Activated naive CD8-positive, alpha-beta T cell treated with anti-CD3 and anti-CD28 coated beads, Interleukin-2, amount 50 U/mL, for 24 hours (primary cell): ENCODE measurements at regions not wholly inside any gene's neighbourhood (a gene's known extent, or its start where the extent isn't known, plus 50 kb on each side); places are given as distances from the start of the nearest gene placed in this dataset.
"Not testable (repeated sequence)": the region's sequence is repeated elsewhere in the genome, so short reads cannot be mapped to it uniquely, and the experiment has no call there.

Experiments
- ATAC-seq: fragments of 150-1000 bp; cut with Tn5 transposase; one replicate; pipeline ENCODE4 v1.10.0; 2021
- DNase-seq: peaks from one replicate; pipeline ENCODE4 v3.0.0; 2021
- H3K27ac Mint-ChIP-seq: one replicate; pipeline ENCODE4 v1.8.0; 2021; ENCODE audit warnings: mild to moderate bottlenecking, mixed read lengths
- H3K27me3 Mint-ChIP-seq: one replicate; pipeline ENCODE4 v1.8.0; 2021; ENCODE audit warnings: mixed read lengths
- H3K36me3 Mint-ChIP-seq: one replicate; pipeline ENCODE4 v1.8.0; 2021; ENCODE audit warnings: low read depth, mixed read lengths
- H3K4me1 Mint-ChIP-seq: one replicate; pipeline ENCODE4 v1.8.0; 2021; ENCODE audit warnings: mixed read lengths
- H3K4me3 Mint-ChIP-seq: one replicate; pipeline ENCODE4 v1.8.0; 2021; ENCODE audit warnings: mild to moderate bottlenecking, moderate library complexity, mixed read lengths
- H3K9me3 Mint-ChIP-seq: one replicate; pipeline ENCODE4 v1.8.0; 2021; ENCODE audit warnings: mixed read lengths

DNA sequence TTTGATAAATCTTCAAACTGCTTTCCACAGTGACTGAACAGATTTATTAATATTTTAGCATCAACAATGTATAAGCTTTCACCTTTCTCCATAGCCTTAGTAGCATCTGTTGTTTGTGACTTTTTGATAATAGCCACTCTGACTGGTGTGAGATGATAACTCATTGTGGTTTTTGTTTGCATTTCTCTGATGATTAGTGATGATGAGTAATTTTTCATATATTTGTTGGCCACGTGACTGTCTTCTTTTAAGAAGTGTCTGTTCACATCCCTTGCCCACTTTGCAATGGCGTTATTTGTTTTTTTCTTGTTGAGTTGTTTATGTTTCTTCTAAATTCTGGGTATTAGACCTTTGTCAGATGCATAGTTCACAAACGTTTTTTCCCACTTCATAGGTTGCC is 952.9 kb downstream of the TRIB2 start:
- no peak overlapping the region for H3K4me3 Mint-ChIP-seq

DNA sequence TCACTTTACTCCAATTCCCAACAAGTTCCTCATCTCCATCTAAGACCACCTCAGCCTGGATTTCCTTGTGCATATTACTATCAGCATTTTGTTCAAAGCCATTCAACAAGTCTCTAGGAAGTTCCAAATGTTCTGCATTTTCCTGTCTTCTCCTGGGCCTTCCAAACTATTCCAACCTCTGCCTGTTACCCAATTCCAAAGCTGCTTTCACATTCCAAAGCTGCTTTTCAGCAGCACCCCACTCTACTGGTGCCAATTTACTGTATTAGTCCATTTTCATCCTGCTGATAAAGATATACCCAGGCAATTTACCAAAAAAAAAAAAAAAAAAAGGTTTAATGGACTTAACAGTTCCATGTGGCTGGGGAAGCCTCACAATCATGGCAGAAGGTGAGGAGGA is 957.1 kb downstream of the TRIB2 start:
- not testable (repeated sequence) for H3K27me3 Mint-ChIP-seq, DNase-seq, H3K4me3 Mint-ChIP-seq, H3K27ac Mint-ChIP-seq, ATAC-seq, H3K36me3 Mint-ChIP-seq, H3K4me1 Mint-ChIP-seq
- H3K9me3 Mint-ChIP-seq: peaks cover 15% of the 10 kb centered on the region

More for the DNA sequence above, 952.9 kb downstream of the TRIB2 start:
- Mint-ChIP-seq H3K27me3 (no peaks in the 10 kb centered on the region), H3K9me3 (peaks cover 18% of the 10 kb centered on the region), H3K4me1 (no peaks in the 10 kb centered on the region), H3K36me3 (no peaks in the 10 kb centered on the region), H3K27ac (no peak overlapping the region)
- DNase-seq (no peak), ATAC-seq (no peak)

DNA sequence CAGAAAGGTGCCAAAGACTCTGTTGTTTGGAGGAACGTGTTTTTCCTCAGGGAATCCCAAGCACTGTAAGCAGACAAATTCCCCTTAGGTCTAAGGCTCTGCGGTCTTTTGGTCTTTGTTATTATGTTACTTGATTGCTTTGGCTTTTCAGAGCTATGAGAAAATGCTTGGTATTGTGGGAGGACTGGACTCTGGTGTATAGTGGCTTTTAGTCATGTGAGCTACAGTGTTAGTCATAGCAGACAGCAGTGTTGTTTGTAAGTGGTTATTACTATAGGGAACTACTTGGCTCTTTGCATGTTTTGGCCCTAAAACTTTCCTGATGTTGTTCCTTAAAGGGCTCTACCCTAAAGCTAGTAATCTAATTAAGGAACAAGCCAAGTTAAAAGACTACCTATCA is 956.2 kb upstream of the LRATD1 start:
- DNase-seq (no peak), ATAC-seq (no peak)
- H3K4me3 Mint-ChIP-seq: no peak overlapping the region
- H3K4me1 Mint-ChIP-seq: no peaks in the 10 kb centered on the region
- no peaks in the 10 kb centered on the region for H3K27me3 Mint-ChIP-seq
- H3K9me3 Mint-ChIP-seq: peaks cover 11% of the 10 kb centered on the region
- no peak overlapping the region for H3K27ac Mint-ChIP-seq
- no peaks in the 10 kb centered on the region for H3K36me3 Mint-ChIP-seq

DNA sequence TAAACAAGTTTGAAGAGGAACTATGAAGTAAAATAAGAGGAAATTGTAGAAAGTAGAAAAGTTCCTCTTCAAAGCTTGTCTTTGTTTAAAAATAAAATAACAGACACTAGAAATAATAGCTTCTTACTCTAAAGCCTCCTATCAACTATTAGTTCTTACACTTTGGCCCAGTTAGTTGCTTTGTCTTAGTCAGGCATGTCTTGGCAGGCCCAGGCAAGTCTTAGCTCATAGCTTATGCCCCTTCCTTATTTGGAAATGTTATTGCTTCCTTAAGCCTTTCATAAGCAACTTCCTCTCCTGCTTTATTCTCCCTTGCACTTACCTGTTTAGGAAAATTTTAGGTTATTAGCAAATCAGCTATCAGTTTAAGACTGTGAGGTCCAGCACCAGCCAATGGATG is 950.6 kb upstream of the LRATD1 start:
- no peak for ATAC-seq
- no peak for DNase-seq
- no peaks in the 10 kb centered on the region for H3K4me1 Mint-ChIP-seq
- no peaks in the 10 kb centered on the region for H3K27me3 Mint-ChIP-seq
- H3K4me3 Mint-ChIP-seq: no peak overlapping the region
- H3K36me3 Mint-ChIP-seq: no peaks in the 10 kb centered on the region
- peaks cover 7% of the 10 kb centered on the region for H3K9me3 Mint-ChIP-seq
- no peak overlapping the region for H3K27ac Mint-ChIP-seq

DNA sequence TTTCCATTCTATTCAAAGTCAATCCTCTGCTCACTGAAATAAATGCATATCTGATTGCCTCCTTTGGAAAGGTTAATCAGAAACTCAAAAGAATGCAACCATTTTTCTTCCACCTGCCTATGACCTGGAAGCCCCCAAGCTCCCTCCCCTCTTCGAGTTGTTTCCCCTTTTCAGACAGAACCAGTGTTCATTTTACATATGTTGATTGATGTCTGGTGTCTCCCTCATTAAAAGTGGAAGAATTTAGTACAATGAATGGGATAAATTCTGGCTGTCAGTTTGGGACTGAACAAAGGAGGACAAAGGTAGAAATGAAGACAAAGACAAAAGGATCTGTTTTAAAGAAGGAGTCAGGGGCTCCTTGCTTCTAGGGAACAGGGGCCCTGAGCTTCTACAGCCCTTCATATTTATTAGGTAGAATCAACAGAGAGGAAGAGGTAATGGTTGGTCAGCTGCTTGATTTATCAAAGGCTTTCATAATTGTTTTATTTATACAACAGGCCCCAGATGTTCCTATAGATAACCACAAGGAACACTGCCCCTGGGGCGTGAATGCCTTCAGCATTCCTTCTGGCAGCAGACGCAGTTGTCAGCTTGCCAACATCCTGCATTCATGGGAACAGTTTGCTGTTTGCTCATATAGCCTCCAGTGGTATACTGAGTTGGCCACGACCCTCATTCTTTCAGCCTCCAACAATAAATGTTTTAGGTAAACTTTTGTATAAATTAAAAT is 949.8 kb upstream of the LRATD1 start:
- DNase-seq (no peak), ATAC-seq (no peak)
- peaks cover 7% of the 10 kb centered on the region for H3K9me3 Mint-ChIP-seq
- no peak overlapping the region for H3K27ac Mint-ChIP-seq
- no peak overlapping the region for H3K4me3 Mint-ChIP-seq
- H3K27me3 Mint-ChIP-seq: no peaks in the 10 kb centered on the region
- H3K36me3 Mint-ChIP-seq: no peaks in the 10 kb centered on the region
- H3K4me1 Mint-ChIP-seq: no peaks in the 10 kb centered on the region

DNA sequence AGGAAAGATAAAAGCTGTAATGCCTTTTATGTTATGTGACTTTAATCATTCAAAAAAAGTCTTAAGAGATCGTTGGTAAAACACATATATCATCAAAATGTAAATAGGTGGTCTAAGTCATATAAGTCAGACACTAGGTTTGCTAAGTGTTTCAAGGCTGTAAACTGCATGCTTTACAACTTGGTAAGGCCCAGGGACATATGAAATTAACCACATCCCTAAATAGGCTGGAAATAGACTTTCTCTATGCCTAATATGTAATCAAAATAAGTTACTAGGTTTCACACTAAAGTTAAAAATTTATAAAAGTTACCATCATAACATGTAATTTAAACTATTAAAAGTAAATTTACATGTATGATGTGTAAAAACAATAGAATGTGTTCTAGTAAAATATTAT is 946.3 kb upstream of the LRATD1 start:
- Mint-ChIP-seq H3K4me3 (no peak overlapping the region), H3K4me1 (no peaks in the 10 kb centered on the region), H3K9me3 (peaks cover 15% of the 10 kb centered on the region), H3K36me3 (no peaks in the 10 kb centered on the region), H3K27me3 (no peaks in the 10 kb centered on the region), H3K27ac (no peak overlapping the region)
- ATAC-seq (no peak), DNase-seq (no peak)

DNA sequence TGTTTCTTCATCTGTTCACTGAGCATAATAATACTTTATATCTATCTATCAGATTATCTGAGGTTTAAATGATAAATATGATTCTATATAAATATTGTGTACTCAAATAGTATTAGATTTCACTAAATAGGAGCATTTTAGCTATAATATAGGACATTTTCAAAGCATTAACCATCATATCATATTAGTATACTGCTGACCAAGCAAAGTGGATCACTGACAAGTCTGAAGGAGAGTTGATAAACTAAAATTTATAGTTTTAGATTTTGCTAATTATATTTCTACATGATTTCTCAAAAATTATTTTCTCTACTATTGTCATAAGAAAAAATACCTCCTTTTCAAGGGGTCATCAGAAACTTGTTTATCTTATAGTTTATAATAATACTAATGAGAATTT is 937.8 kb upstream of the LRATD1 start:
- ATAC-seq (no peak), DNase-seq (no peak)
- no peak overlapping the region for H3K27ac Mint-ChIP-seq
- no peak overlapping the region for H3K4me3 Mint-ChIP-seq
- H3K36me3 Mint-ChIP-seq: no peaks in the 10 kb centered on the region
- no peaks in the 10 kb centered on the region for H3K27me3 Mint-ChIP-seq
- H3K9me3 Mint-ChIP-seq: peaks cover 23% of the 10 kb centered on the region
- H3K4me1 Mint-ChIP-seq: no peaks in the 10 kb centered on the region

DNA sequence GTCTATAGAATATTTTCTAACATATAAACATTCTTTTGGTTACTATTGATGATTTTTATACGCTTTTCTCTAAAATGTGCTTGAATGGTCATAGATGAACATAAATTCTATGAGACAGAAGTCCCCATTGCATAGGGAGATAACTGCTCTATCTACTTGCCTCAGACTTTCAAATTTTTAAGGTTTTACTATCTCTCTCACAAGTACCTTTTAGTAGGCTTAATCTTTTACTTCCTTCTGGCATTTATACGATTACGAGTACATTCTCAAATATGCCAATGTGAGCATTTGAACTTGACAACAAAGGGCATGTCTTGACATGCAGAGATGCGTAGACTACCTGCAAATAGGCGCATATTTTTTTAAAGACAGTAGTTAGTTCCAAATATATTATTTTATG is 935.9 kb upstream of the LRATD1 start:
- Mint-ChIP-seq H3K36me3 (no peaks in the 10 kb centered on the region), H3K9me3 (peaks cover 23% of the 10 kb centered on the region), H3K27ac (no peak overlapping the region), H3K27me3 (no peaks in the 10 kb centered on the region), H3K4me3 (no peak overlapping the region), H3K4me1 (no peaks in the 10 kb centered on the region)
- no peak for DNase-seq
- no peak for ATAC-seq

DNA sequence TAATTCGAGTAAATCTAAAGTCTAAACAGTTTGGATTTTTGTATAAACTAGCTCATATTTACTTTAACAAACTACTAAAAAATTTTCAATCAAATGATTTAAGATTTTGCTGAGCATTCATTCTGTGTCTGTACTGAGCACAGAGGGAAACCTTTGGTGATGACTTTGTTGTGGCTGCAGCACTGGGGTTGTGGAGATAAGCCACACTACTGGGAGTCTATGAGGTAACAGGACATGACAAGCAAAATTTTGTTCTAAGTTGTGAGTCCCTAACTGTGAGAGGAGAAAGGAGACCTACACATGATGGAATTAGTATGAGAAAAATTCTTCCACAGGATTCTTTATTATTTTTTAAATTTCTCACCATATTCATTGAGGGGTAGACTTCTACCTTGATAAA is 933.7 kb upstream of the LRATD1 start:
- ATAC-seq: no peak
- Mint-ChIP-seq H3K4me1 (no peaks in the 10 kb centered on the region), H3K27me3 (no peaks in the 10 kb centered on the region), H3K27ac (no peak overlapping the region), H3K9me3 (peaks cover 12% of the 10 kb centered on the region), H3K4me3 (no peak overlapping the region), H3K36me3 (no peaks in the 10 kb centered on the region)
- DNase-seq: no peak

DNA sequence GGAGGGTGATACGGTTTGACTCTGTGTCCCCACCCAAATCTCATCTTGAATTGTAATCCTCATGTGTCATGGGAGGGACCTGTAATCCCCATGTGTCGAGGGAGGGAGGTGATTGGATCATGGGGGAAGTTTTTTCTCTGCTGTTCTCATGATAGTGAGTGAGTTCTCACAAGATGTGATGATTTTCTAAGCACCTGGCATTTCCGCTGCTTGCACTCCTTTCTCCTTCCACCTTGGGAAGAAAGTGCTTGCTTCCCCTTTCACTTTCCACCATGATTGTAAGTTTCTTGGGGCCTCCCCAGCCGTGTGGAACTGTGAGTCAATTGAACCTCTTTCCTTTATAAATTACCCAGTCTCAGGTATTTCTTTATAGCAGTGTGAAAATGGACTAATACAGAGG is 932.6 kb upstream of the LRATD1 start:
- H3K36me3 Mint-ChIP-seq, H3K27me3 Mint-ChIP-seq, DNase-seq, H3K4me1 Mint-ChIP-seq, H3K27ac Mint-ChIP-seq, H3K4me3 Mint-ChIP-seq, ATAC-seq: not testable (repeated sequence)
- H3K9me3 Mint-ChIP-seq: peaks cover 12% of the 10 kb centered on the region

DNA sequence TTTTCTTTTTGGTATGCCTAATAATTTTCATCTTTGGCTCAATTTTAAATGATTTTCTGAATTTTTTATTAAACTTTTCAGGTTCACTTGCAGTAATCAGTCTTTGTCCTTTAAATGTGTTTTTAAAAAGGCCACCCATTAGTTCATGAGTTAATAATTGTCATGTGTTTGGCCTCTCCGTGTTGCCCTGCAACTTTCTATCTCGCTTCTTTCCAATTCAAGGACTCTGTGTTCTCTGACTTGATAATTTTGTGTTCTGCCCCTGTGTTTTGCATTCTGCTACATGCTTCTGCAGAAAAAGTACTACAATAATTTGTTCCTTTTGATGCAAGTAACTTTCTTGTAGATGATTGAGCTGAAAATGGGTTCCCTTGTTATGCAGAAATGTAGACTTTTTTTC is 921.4 kb upstream of the LRATD1 start:
- Mint-ChIP-seq H3K36me3 (no peaks in the 10 kb centered on the region), H3K27me3 (no peaks in the 10 kb centered on the region), H3K4me3 (no peak overlapping the region), H3K4me1 (no peaks in the 10 kb centered on the region), H3K27ac (no peak overlapping the region), H3K9me3 (peaks cover 11% of the 10 kb centered on the region)
- ATAC-seq (no peak), DNase-seq (no peak)

DNA sequence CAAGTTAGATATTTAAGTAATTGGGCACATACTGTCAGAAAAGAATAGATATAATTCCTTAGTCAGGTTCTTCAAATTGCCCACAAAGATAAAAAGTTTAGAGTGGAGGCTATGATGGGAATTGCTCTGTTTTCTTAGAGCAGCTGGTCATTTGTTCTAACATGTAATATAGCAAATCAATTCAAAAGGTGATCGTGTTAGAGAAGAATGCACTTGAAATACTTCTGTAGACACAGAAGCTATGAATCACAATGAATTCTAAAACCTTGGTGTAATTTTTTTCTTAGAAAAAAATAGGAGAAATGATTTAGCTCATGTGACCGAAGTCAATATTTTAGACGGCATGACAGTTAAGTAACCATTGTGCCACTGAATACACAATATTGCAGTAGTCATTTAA is 918.1 kb upstream of the LRATD1 start:
- H3K9me3 Mint-ChIP-seq: peaks cover 11% of the 10 kb centered on the region
- H3K27me3 Mint-ChIP-seq: no peaks in the 10 kb centered on the region
- H3K4me1 Mint-ChIP-seq: no peaks in the 10 kb centered on the region
- DNase-seq: no peak
- no peaks in the 10 kb centered on the region for H3K36me3 Mint-ChIP-seq
- H3K4me3 Mint-ChIP-seq: no peak overlapping the region
- no peak for ATAC-seq
- no peak overlapping the region for H3K27ac Mint-ChIP-seq

DNA sequence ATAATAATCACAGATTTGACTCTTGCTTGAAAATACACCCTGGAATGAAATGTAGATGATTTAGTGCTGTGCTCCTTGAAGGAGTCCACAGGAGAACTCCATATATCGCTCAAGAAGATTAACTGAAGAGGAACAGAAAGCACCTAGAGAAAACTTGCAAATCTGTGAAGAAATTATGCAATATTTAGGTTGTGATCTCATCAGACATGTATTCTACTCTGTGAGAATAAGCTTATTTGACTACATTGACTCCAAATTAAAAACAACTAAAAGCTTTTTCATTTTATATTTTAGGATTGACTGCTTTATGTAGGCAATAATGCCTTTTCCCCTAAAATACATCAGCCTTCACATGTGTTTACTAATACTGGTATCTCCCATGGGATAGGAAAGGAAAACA is 906.6 kb upstream of the LRATD1 start:
- H3K4me3 Mint-ChIP-seq: no peak overlapping the region
- DNase-seq: no peak

DNA sequence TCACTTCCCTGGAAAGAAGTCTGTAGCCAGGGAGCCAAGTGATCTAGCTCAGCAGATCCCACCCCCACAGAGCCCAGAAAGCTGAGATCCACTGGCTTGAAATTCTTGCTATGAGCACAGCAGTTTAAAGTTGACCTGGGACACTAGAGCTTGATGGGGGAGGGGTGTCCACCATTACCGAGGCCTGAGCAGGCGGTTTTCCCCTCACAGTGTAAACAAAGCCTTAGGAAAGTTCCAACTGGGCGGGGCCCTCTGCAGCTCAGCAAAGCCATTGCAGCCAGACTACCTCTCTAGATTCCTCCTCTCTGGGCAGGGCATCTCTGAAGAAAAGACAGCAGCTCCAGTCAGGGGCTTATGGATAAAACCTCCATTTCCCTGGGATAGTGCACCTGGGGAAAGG is 887.2 kb upstream of the LRATD1 start:
- Mint-ChIP-seq H3K36me3 (no peaks in the 10 kb centered on the region), H3K4me1 (no peaks in the 10 kb centered on the region), H3K27ac (no peak overlapping the region), H3K27me3 (no peaks in the 10 kb centered on the region), H3K9me3 (peaks cover 18% of the 10 kb centered on the region), H3K4me3 (no peak overlapping the region)
- no peak for ATAC-seq
- DNase-seq: no peak

More for the DNA sequence above, 906.6 kb upstream of the LRATD1 start:
- H3K9me3 Mint-ChIP-seq: peaks cover 13% of the 10 kb centered on the region
- no peak for ATAC-seq
- H3K4me1 Mint-ChIP-seq: no peaks in the 10 kb centered on the region
- H3K27me3 Mint-ChIP-seq: no peaks in the 10 kb centered on the region
- no peak overlapping the region for H3K27ac Mint-ChIP-seq
- no peaks in the 10 kb centered on the region for H3K36me3 Mint-ChIP-seq

DNA sequence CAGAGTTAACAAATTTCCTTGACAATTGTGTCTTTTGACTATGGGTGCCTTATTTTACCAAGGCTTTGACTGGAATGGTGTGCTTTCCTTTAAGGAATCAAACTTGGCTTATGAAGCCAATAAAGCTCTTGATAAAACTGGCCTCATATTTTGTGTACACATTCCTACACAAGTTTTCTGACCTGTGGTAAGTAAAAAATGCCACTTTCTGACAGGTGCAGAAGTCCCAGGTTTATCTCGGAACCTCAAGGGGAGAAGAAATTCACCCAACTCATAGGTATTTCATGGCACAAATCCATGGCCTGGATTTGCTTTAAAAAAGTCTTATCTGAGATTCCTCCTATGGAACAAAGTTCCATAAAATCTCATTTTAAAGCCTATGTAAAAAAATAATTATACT is 880.6 kb upstream of the LRATD1 start:
- no peak overlapping the region for H3K27ac Mint-ChIP-seq
- DNase-seq: no peak
- H3K4me1 Mint-ChIP-seq: no peaks in the 10 kb centered on the region
- H3K36me3 Mint-ChIP-seq: no peaks in the 10 kb centered on the region
- no peak for ATAC-seq
- H3K9me3 Mint-ChIP-seq: peaks cover 7% of the 10 kb centered on the region
- H3K4me3 Mint-ChIP-seq: no peak overlapping the region
- no peaks in the 10 kb centered on the region for H3K27me3 Mint-ChIP-seq

DNA sequence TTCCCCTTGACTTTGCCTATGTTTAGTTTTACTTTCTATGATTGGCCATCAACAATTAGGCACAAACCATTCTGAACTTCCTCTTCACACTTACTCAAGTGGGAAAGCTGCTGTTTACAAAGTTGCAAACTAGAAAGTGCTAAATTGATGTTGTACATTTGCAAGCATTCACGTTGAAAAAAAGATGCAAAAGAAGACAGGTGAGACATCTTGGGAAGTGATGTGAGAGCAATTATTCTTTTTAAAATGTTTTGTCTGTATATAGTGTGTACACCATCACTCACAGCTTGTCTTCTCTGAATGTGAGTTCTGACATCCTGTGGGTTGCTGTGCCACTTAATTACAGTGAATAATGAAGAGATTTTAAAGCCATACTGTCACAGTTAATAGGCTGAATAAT is 874.1 kb upstream of the LRATD1 start:
- Mint-ChIP-seq H3K4me3 (no peak overlapping the region), H3K4me1 (no peaks in the 10 kb centered on the region), H3K9me3 (peaks cover 8% of the 10 kb centered on the region), H3K36me3 (no peaks in the 10 kb centered on the region), H3K27ac (no peak overlapping the region), H3K27me3 (no peaks in the 10 kb centered on the region)
- no peak for ATAC-seq
- no peak for DNase-seq
